Lower leg skin (tissue), 3 donors: ENCODE measurements at regions not wholly inside any gene's neighbourhood (a gene's known extent, or its start where the extent isn't known, plus 50 kb on each side); places are given as distances from the start of the nearest gene placed in this dataset.

Experiments used
- POLR2A ChIP-seq, 2 donors: fragments of 450-650 bp; IDR thresholded peaks; one replicate each; pipeline ENCODE4 v1.6.1; 2016 to 2017; ENCODE audit warnings: antibody characterized with exemption in 2 of 2, mild to moderate bottlenecking in 1 of 2, moderate library complexity in 1 of 2
- TF ChIP-seq, protein P1 (sequence below), 3 donors: fragments of 450-650 bp; IDR thresholded peaks; one replicate each; pipeline ENCODE4 v1.5.1; 2016; ENCODE audit warnings: antibody characterized with exemption in 3 of 3, mild to moderate bottlenecking in 3 of 3, moderate library complexity in 2 of 3

DNA sequence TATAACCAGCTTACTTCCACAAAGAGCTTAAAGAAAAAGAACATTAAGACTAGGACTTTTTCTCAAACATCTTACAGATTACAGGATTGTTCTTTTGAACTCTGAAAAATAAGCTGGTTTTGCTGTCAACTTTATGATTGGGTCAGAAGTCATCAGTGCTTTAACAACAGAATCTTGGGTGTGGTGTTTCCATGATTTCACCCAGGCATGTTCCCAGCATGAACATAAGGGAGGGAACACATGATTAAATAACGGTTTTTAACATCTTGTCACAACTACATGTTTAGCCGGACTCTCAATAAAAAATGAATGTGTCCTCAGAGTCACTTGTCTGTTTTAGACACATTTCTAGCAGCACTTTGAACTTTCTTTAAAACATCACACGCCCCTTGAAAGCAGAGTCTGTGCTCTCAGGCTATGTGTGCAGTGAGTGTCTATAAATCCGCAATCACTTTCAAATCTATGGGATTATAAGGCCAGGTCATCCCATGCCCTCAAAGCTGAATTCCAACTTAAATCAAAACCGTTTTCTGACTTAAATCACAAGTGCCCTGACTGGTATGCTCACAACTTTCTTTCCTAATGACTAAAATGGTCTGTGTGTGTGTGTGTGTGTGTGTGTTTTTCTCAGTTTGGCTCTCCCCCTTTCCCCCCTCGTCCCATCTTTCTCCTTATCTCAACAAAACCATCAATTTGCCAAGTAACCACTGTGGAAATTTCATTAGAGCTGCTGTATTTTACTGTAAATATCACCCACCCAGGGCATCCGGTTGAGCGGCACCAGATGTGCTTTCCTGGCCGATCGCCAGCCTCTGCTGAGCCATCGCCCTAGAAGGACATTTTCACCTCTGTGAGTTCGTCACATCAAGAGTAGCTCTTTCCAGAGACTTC is 216.8 kb upstream of the DTNBP1 start:
- TF ChIP-seq, protein P1, sequence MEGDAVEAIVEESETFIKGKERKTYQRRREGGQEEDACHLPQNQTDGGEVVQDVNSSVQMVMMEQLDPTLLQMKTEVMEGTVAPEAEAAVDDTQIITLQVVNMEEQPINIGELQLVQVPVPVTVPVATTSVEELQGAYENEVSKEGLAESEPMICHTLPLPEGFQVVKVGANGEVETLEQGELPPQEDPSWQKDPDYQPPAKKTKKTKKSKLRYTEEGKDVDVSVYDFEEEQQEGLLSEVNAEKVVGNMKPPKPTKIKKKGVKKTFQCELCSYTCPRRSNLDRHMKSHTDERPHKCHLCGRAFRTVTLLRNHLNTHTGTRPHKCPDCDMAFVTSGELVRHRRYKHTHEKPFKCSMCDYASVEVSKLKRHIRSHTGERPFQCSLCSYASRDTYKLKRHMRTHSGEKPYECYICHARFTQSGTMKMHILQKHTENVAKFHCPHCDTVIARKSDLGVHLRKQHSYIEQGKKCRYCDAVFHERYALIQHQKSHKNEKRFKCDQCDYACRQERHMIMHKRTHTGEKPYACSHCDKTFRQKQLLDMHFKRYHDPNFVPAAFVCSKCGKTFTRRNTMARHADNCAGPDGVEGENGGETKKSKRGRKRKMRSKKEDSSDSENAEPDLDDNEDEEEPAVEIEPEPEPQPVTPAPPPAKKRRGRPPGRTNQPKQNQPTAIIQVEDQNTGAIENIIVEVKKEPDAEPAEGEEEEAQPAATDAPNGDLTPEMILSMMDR (IDR thresholded peaks at IDR 0.05): no peak
- TF ChIP-seq POLR2A (IDR thresholded peaks at IDR 0.05): no peak
